Heart left ventricle (tissue), 13 donors: ENCODE measurements at regions not wholly inside any gene's neighbourhood (a gene's known extent, or its start where the extent isn't known, plus 50 kb on each side); places are given as distances from the start of the nearest gene placed in this dataset.
"Not testable (repeated sequence)": the region's sequence is repeated elsewhere in the genome, so short reads cannot be mapped to it uniquely, and the experiment has no call there.

ENCODE experiments used
- CTCF ChIP-seq, 12 donors: fragments of 200-600 bp; sonication (generic) in 4 of 12; IDR thresholded peaks; one replicate each; pipeline versions ENCODE4 v1.5.0 to v1.8.0; 2018 to 2022; ENCODE audit warnings: antibody characterized with exemption in 12 of 12, mild to moderate bottlenecking in 5 of 12
- POLR2A ChIP-seq, 2 donors: fragments of 450-650 bp; IDR thresholded peaks; one replicate each; pipeline ENCODE4 v1.6.1; 2017; ENCODE audit warnings: antibody characterized with exemption in 2 of 2, mild to moderate bottlenecking in 2 of 2, moderate library complexity in 2 of 2
- donor health status: ischemic (EF 13 %, LVEDD 7.1; RV severe dilation, severe dysfunction).
- donor health status: DM: no; HTN: yes; CAD: no.
- donor health status: DM: no; HTN: no; CAD: no.
- donor health status: ischemic (EF 25% LVEDD 6.9; RV normal size, moderate dysfunction).
- donor health status: ischemic (EF 25% LVEDD 5.7; RV mildly dilated, moderate dysfunction).
- donor health status: ischemic (EF 35%, LVEDD 5.7; RV mildly dilated, moderate dysfunction).
- donor health status: nonischemic (EF 11% LVEDD 7.7; RV severe dilation, severe dysfunction).
- donor health status: DM: yes; HTN: yes; CAD: no.
- donor health status: PGD.
- donor health status: ischemic (EF 29% LVEDD 5.4; RV normal size, mild dysfunction).
- donor health status: nonischemic (EF 23%, LVEDD 6.1; RV moderate dilation, normal function).

- not testable (repeated sequence) for TF ChIP-seq CTCF, POLR2A (IDR thresholded peaks at IDR 0.05)
Measured at GRCh38 chr1:175247056-175247455, 54.5 kb upstream of the KIAA0040 start.
